Lung (tissue), 11 donors: ENCODE measurements at regions not wholly inside any gene's neighbourhood (a gene's known extent, or its start where the extent isn't known, plus 50 kb on each side); places are given as distances from the start of the nearest gene placed in this dataset.
"Not testable (repeated sequence)": the region's sequence is repeated elsewhere in the genome, so short reads cannot be mapped to it uniquely, and the experiment has no call there.

Experiments used
- ATAC-seq: fragments of 200-7000 bp; cut with Tn5 transposase; one replicate; pipeline ENCODE4 v1.9.1; 2020; ENCODE audit warnings: moderate number of reproducible peaks; ENCODE audit not compliant: insufficient read depth, low FRiP score
- DNase-seq, 3 donors: peaks; one replicate each; pipeline ENCODE4 v3.0.0-alpha.2; 2013 to 2017
- H3K27ac ChIP-seq, 2 donors: one replicate each; pipeline ENCODE4 v1.5.1; 2013; ENCODE audit warnings: mild to moderate bottlenecking in 2 of 2, moderate library complexity in 2 of 2, control low read depth in 1 of 2, inconsistent platforms in 1 of 2, low read depth in 1 of 2, low read length in 1 of 2
- H3K27me3 ChIP-seq, 3 donors: one replicate each; pipeline ENCODE4 v1.5.1; 2013; ENCODE audit warnings: low read length in 2 of 3; ENCODE audit not compliant: control insufficient read depth in 3 of 3, insufficient read depth in 3 of 3
- H3K36me3 ChIP-seq, 4 donors: one replicate each; pipeline ENCODE4 v1.5.1; 2013; ENCODE audit warnings: low read length in 4 of 4, mild to moderate bottlenecking in 1 of 4, moderate library complexity in 1 of 4; ENCODE audit not compliant: control insufficient read depth in 4 of 4, insufficient read depth in 4 of 4
- H3K4me1 ChIP-seq, 5 donors: one replicate each; pipeline ENCODE4 v1.5.1; 2013; ENCODE audit warnings: low read length in 5 of 5, mild to moderate bottlenecking in 2 of 5, moderate library complexity in 1 of 5; ENCODE audit not compliant: control insufficient read depth in 5 of 5, insufficient read depth in 5 of 5
- H3K4me3 ChIP-seq: one replicate; pipeline ENCODE4 v1.5.1; 2013; ENCODE audit warnings: mild to moderate bottlenecking, control low read depth, moderate library complexity
- H3K9ac ChIP-seq, 2 donors: one replicate each; pipeline ENCODE4 v1.5.1; 2013; ENCODE audit warnings: low read length in 2 of 2, control low read depth in 1 of 2; ENCODE audit not compliant: insufficient read depth in 1 of 2
- H3K9me3 ChIP-seq, 4 donors: one replicate each; pipeline ENCODE4 v1.5.1; 2013; ENCODE audit warnings: low read length in 3 of 4, mild to moderate bottlenecking in 1 of 4, moderate library complexity in 1 of 4; ENCODE audit not compliant: control insufficient read depth in 4 of 4, insufficient read depth in 3 of 4
- CTCF ChIP-seq: IDR thresholded peaks from 2 replicates; pipeline ENCODE4 v1.5.1; 2012; ENCODE audit warnings: mild to moderate bottlenecking; ENCODE audit errors: control extremely low read depth, extremely low read depth
- WGBS, 2 donors: extraction: QIAGEN DNeasy Blood & Tissue Kit; methylation state at CpG; one replicate each; pipeline ENCODE4 v1.1.7; 2013; 5-methylcytosine and 5-hydroxymethylcytosine counted together
- donor health status: control.
- donor health status: control.
- donor health status: Bipolar disorder and iron deficiency.
- donor health status: healthy.
- donor health status: DM: yes; HTN: yes; CAD: no.

- no peak overlapping the region for H3K4me3 ChIP-seq
- no peak for ATAC-seq
- TF ChIP-seq CTCF, result no peak
- H3K27ac ChIP-seq, result no peak overlapping the region
- H3K4me1 ChIP-seq, result peaks cover 0 to 23% (median 0%) of the 10 kb centered on the region in 5 donors
- DNase-seq, result peak in 2 of 3 donors; percentile 84
- WGBS, 2 donors, result 63 to 83% methylated on average over 4 of the region's 4 CpGs
- H3K36me3 ChIP-seq, result no peaks in the 10 kb centered on the region
- H3K9me3 ChIP-seq, result no peaks in the 10 kb centered on the region
- H3K9ac ChIP-seq, result no peak overlapping the region
- no peaks in the 10 kb centered on the region for H3K27me3 ChIP-seq
Observed at GRCh38 chr9:15058236-15058635, 148.0 kb upstream of the FREM1 start.

GRCh38 chr9:15055284-15055683 lies 145.1 kb upstream of the FREM1 start:
- H3K9ac ChIP-seq, ATAC-seq, H3K27me3 ChIP-seq, H3K4me3 ChIP-seq, H3K27ac ChIP-seq, H3K9me3 ChIP-seq, H3K36me3 ChIP-seq: not testable (repeated sequence)
- peaks cover 0 to 21% (median 0%) of the 10 kb centered on the region in 5 donors for H3K4me1 ChIP-seq
- WGBS, 2 donors, result 68% methylated on average over 4 of the region's 4 CpGs
- peak in 2 of 3 donors; percentile 58 for DNase-seq

DNA sequence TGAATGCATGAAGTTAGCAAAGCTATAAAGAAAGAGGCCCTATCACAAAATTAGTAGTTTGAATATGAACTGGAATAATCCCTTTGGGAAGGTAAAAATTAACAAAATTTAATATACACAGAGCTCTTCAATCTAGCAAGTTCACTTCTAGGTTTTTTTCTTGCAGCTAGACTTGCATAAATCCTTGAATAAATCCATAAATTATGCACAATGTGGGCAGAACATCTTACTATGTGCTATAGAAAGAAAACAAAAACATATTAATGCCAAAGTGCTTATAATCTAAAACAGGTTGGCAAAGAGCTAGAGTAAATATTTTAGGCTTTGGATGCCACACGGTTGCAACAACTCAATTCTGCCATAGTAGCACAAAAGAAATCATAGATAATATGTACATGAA lies 138.5 kb upstream of the FREM1 start:
- ATAC-seq (no peak), DNase-seq (no peak)
- no peak for TF ChIP-seq CTCF
- H3K4me3 ChIP-seq, result no peak overlapping the region
- H3K4me1 ChIP-seq, result peaks cover 0 to 3% (median 0%) of the 10 kb centered on the region in 5 donors
- H3K9ac ChIP-seq, result no peak overlapping the region
- H3K9me3 ChIP-seq, result no peaks in the 10 kb centered on the region
- no peaks in the 10 kb centered on the region for H3K36me3 ChIP-seq
- WGBS, 2 donors, result 76 to 89% methylated on average over 1 of the region's 1 CpG
- H3K27me3 ChIP-seq, result no peaks in the 10 kb centered on the region
- no peak overlapping the region for H3K27ac ChIP-seq

DNA sequence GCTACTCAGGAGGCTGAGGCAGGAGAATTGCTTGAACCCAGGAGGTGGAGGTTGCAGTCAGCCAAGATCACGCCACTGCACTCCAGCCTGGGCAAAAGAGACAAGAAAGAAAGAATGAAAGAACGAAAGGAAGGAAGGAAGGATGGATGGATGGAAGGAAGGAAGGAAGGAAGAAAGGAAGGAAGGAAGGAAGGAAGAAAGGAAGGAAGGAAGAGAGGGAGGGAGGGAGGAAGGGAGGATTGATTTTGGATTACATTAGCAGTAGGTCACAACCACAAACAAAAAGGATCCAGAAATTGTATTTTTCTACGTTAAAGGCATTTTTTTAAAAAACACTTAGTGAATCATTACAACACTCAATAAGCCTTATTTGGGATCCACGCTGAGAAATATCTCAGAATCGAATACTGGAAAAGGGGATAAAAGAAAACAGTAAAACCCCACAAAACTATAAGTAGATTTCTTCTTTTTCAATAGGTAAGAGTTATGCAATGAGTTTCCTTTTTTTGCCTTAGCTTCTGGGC lies 136.9 kb upstream of the FREM1 start:
- Histone ChIP-seq H3K27me3 (no peaks in the 10 kb centered on the region), H3K9me3 (no peaks in the 10 kb centered on the region), H3K4me3 (no peak overlapping the region), H3K36me3 (no peaks in the 10 kb centered on the region), H3K9ac (no peak overlapping the region), H3K27ac (no peak overlapping the region), H3K4me1 (peaks cover 0 to 3% (median 0%) of the 10 kb centered on the region in 5 donors)
- TF ChIP-seq CTCF, result no peak
- DNase-seq, result no peak
- ATAC-seq, result no peak
- WGBS, 2 donors, result 81 to 87% methylated on average over 5 of the region's 5 CpGs
